ENCODE measurements at regions not wholly inside any gene's neighbourhood (a gene's known extent, or its start where the extent isn't known, plus 50 kb on each side); places are given as distances from the start of the nearest gene placed in this dataset.

GRCh38 chr3:182117583-182117982, 405.9 kb downstream of the SOX2 start:
- no peaks in the 10 kb centered on the region for H3K4me1 ChIP-seq (ENCODE audit: insufficient read depth, low read length, severe bottlenecking)
- no peak overlapping the region for H2AFZ ChIP-seq (ENCODE audit: low read length)
- H4K20me1 ChIP-seq (ENCODE audit: insufficient read depth, low read length) = no peaks in the 10 kb centered on the region
- H3K79me2 ChIP-seq (ENCODE audit: insufficient read depth, low read length) = no peaks in the 10 kb centered on the region
- H3K9me3 ChIP-seq (ENCODE audit: low read length) = no peaks in the 10 kb centered on the region
- H3F3A ChIP-seq (ENCODE audit: insufficient read depth, low read length) = no peaks in the 10 kb centered on the region
- H3K27ac ChIP-seq (ENCODE audit: low read depth, low read length, poor library complexity, severe bottlenecking) = no peak overlapping the region
- H3K4me2 ChIP-seq (ENCODE audit: low read length) = no peak overlapping the region
- H3K27me3 ChIP-seq (ENCODE audit: insufficient read depth, low read length) = no peaks in the 10 kb centered on the region
- TF ChIP-seq EZH2 (IDR thresholded peaks at IDR 0.05; ENCODE audit: borderline replicate concordance, low read length) = no peak
- no peak for TF ChIP-seq CTCF (IDR thresholded peaks at IDR 0.05; ENCODE audit: low read length)
- H3K4me3 ChIP-seq (ENCODE audit: low read depth, low read length, poor library complexity, severe bottlenecking) = no peak overlapping the region
- H3K9me2 ChIP-seq (ENCODE audit: low read depth, low read length) = no peaks in the 10 kb centered on the region
- H3K9ac ChIP-seq (ENCODE audit: low read length) = no peak overlapping the region
- no peaks in the 10 kb centered on the region for H3K36me3 ChIP-seq (ENCODE audit: insufficient read depth, low read length)

GRCh38 chr3:182118066-182118465, 406.3 kb downstream of the SOX2 start:
- Histone ChIP-seq H3K27ac (ENCODE audit: low read depth, low read length, poor library complexity, severe bottlenecking) (no peak overlapping the region), H4K20me1 (ENCODE audit: insufficient read depth, low read length) (no peaks in the 10 kb centered on the region), H3F3A (ENCODE audit: insufficient read depth, low read length) (no peaks in the 10 kb centered on the region), H3K79me2 (ENCODE audit: insufficient read depth, low read length) (no peaks in the 10 kb centered on the region), H3K4me3 (ENCODE audit: low read depth, low read length, poor library complexity, severe bottlenecking) (no peak overlapping the region), H3K4me1 (ENCODE audit: insufficient read depth, low read length, severe bottlenecking) (no peaks in the 10 kb centered on the region), H3K9ac (ENCODE audit: low read length) (no peak overlapping the region), H3K9me2 (ENCODE audit: low read depth, low read length) (no peaks in the 10 kb centered on the region), H3K27me3 (ENCODE audit: insufficient read depth, low read length) (no peaks in the 10 kb centered on the region), H2AFZ (ENCODE audit: low read length) (no peak overlapping the region), H3K4me2 (ENCODE audit: low read length) (no peak overlapping the region), H3K9me3 (ENCODE audit: low read length) (no peaks in the 10 kb centered on the region), H3K36me3 (ENCODE audit: insufficient read depth, low read length) (no peaks in the 10 kb centered on the region)
- TF ChIP-seq CTCF (IDR thresholded peaks at IDR 0.05; ENCODE audit: low read length) (no peak), EZH2 (IDR thresholded peaks at IDR 0.05; ENCODE audit: borderline replicate concordance, low read length) (no peak)

- no peaks in the 10 kb centered on the region for H3K4me1 ChIP-seq (ENCODE audit: insufficient read depth, low read length, severe bottlenecking)
- H3K9me2 ChIP-seq (ENCODE audit: low read depth, low read length) = no peaks in the 10 kb centered on the region
- H3K79me2 ChIP-seq (ENCODE audit: insufficient read depth, low read length) = no peaks in the 10 kb centered on the region
- H3K27me3 ChIP-seq (ENCODE audit: insufficient read depth, low read length) = no peaks in the 10 kb centered on the region
- H3K36me3 ChIP-seq (ENCODE audit: insufficient read depth, low read length) = no peaks in the 10 kb centered on the region
- no peak for TF ChIP-seq CTCF (IDR thresholded peaks at IDR 0.05; ENCODE audit: low read length)
- H3F3A ChIP-seq (ENCODE audit: insufficient read depth, low read length) = no peaks in the 10 kb centered on the region
- H3K27ac ChIP-seq (ENCODE audit: low read depth, low read length, poor library complexity, severe bottlenecking) = no peak overlapping the region
- H3K9ac ChIP-seq (ENCODE audit: low read length) = no peak overlapping the region
- H2AFZ ChIP-seq (ENCODE audit: low read length) = no peak overlapping the region
- H3K9me3 ChIP-seq (ENCODE audit: low read length) = no peaks in the 10 kb centered on the region
- H3K4me2 ChIP-seq (ENCODE audit: low read length) = no peak overlapping the region
- no peak overlapping the region for H3K4me3 ChIP-seq (ENCODE audit: low read depth, low read length, poor library complexity, severe bottlenecking)
- H4K20me1 ChIP-seq (ENCODE audit: insufficient read depth, low read length) = no peaks in the 10 kb centered on the region
Measured at GRCh38 chr3:182121401-182121800, 409.7 kb downstream of the SOX2 start.

All from OCI-LY1 (cell line).